ENCODE measurements at regions not wholly inside any gene's neighbourhood (a gene's known extent, or its start where the extent isn't known, plus 50 kb on each side); places are given as distances from the start of the nearest gene placed in this dataset.

DNA sequence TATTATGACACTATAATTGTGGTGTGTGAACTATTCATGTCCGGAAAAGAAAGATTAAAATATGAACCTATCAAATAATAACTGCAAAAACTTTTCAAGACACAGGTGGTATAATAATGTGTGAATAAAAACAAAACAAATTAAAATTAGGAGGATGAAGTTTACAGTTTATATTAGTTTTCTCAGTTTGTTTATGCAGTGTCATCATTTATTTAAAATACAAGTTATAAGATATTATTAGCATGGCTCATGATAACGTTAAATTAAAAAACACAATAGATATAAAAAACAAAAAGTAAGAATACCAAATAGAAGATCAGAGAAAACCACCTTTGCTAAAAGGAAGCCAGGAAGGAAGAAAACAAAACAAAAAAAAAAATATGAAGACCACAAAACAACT lies 963.8 kb upstream of the ALCAM start:
- H3K4me3 ChIP-seq (ENCODE audit: low read depth, low read length), result no peak overlapping the region
- no peak for DNase-seq (ENCODE audit: low read depth)
- TF ChIP-seq, protein P1, sequence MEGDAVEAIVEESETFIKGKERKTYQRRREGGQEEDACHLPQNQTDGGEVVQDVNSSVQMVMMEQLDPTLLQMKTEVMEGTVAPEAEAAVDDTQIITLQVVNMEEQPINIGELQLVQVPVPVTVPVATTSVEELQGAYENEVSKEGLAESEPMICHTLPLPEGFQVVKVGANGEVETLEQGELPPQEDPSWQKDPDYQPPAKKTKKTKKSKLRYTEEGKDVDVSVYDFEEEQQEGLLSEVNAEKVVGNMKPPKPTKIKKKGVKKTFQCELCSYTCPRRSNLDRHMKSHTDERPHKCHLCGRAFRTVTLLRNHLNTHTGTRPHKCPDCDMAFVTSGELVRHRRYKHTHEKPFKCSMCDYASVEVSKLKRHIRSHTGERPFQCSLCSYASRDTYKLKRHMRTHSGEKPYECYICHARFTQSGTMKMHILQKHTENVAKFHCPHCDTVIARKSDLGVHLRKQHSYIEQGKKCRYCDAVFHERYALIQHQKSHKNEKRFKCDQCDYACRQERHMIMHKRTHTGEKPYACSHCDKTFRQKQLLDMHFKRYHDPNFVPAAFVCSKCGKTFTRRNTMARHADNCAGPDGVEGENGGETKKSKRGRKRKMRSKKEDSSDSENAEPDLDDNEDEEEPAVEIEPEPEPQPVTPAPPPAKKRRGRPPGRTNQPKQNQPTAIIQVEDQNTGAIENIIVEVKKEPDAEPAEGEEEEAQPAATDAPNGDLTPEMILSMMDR (conservative IDR thresholded peaks at IDR 0.05; ENCODE audit: low read depth, low read length), result no peak

DNA sequence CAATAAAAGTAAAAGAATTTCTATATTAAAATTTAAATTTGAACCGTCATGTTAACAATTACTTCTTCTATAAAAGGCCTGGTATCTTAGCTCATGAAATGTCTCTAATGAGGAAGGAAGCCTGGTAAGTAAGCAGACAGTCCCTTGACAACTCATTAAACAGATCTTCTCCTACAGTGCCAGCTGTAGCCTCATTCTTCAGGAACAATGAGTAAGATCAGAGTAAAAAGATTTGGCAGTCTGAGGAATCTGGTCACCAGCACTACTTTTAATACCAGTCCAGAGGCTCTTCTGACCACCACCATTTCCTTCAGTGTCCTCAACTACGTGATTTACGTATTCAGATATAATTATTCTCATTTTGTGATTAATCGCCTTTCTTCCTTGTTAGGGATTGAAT lies 955.0 kb upstream of the ALCAM start:
- no peak overlapping the region for H3K4me3 ChIP-seq (ENCODE audit: low read depth, low read length)
- DNase-seq (ENCODE audit: low read depth), result no peak
- TF ChIP-seq, protein P1 (conservative IDR thresholded peaks at IDR 0.05; ENCODE audit: low read depth, low read length), result no peak

DNA sequence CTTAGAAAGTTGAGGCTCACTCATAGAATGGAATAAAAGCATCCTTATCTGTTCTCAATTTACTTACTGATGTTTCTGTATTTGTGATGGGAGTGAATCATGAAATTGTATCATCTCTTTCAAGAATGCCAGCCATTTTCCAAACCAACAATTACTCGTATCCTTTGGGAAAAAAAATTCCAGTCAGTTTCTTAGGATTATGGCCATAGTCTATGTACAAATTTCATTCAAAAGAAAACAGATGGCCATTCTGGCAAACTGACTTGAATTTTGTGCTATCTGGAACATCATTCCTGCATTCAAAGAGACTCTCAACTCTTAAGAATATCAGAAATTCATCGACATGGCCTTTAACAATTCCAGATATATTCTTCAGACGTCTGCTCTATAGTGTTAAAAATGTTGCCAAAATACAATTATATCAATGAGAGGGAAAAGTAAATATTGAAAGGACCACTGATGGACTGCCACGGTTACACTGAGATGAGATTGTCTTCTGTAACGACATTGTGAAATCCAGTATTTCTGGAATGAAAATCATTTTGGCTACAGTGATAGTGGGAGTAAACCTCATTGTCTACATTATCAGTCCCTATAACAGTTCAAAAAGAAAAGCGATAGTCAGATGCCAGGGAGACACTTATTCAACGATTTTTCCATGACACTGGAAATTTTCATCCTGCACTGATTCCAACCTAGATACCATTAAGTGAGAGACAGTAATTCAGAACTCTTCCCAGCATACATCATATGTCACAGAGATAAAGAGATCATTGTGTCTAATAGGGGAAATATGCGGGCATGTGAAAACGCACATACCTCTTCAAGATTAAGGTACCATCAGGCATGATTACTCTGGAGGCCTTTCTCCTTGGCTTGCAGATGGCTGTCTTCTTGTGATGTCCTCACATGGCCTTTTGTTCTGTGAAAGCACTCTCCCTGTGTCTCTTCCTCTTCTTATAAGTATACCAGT lies 953.8 kb upstream of the ALCAM start:
- TF ChIP-seq, protein P1 (conservative IDR thresholded peaks at IDR 0.05; ENCODE audit: low read depth, low read length), result no peak
- no peak overlapping the region for H3K4me3 ChIP-seq (ENCODE audit: low read depth, low read length)
- no peak for DNase-seq (ENCODE audit: low read depth)

- DNase-seq (ENCODE audit: low read depth), result no peak
- TF ChIP-seq, protein P1 (conservative IDR thresholded peaks at IDR 0.05; ENCODE audit: low read depth, low read length), result no peak
- no peak overlapping the region for H3K4me3 ChIP-seq (ENCODE audit: low read depth, low read length)
These were observed 938.3 kb upstream of the ALCAM start for GRCh38 chr3:104428337-104428925.

GRCh38 chr3:104429727-104430126 lies 937.0 kb upstream of the ALCAM start:
- no peak overlapping the region for H3K4me3 ChIP-seq (ENCODE audit: low read depth, low read length)
- TF ChIP-seq, protein P1 (conservative IDR thresholded peaks at IDR 0.05; ENCODE audit: low read depth, low read length), result no peak
- no peak for DNase-seq (ENCODE audit: low read depth)

DNA sequence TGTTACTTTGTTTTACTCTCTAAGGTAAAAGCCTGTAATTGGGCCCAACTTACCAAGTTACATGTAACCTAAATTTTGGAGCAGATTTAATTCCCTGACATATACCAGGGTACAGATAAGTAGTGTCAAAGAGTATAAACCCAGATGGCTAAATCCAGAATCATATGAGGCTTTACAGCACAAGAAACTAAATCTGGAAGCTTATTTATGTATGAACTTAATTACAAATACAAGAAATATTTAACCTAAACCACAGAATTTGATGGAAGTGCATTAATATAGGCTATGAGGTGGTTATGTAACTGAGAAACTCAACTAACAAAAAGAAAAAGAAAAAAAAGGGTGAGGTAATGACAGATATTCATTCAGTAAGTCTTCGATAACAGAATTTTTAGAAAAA lies 930.2 kb upstream of the ALCAM start:
- H3K4me3 ChIP-seq (ENCODE audit: low read depth, low read length), result no peak overlapping the region
- no peak for DNase-seq (ENCODE audit: low read depth)
- TF ChIP-seq, protein P1 (conservative IDR thresholded peaks at IDR 0.05; ENCODE audit: low read depth, low read length), result no peak
